ENCODE measurements at regions not wholly inside any gene's neighbourhood (a gene's known extent, or its start where the extent isn't known, plus 50 kb on each side); places are given as distances from the start of the nearest gene placed in this dataset.

GRCh38 chr12:124188084-124188483 lies 106.8 kb upstream of the RFLNA start:
- TF ChIP-seq CREB5 (CRISPR knock-in tag; IDR thresholded peaks at IDR 0.05; ENCODE audit: low read depth), result no peak
- TF ChIP-seq PATZ1 (CRISPR knock-in tag; IDR thresholded peaks at IDR 0.05; ENCODE audit: borderline replicate concordance), result no peak
- no peak for TF ChIP-seq ARNTL (CRISPR knock-in tag; IDR thresholded peaks at IDR 0.05; ENCODE audit: borderline replicate concordance, low read depth)
- TF ChIP-seq BACH2 (CRISPR knock-in tag; IDR thresholded peaks at IDR 0.05; ENCODE audit: borderline replicate concordance), result no peak
- no peak for TF ChIP-seq RARB (CRISPR knock-in tag; IDR thresholded peaks at IDR 0.05)
- TF ChIP-seq ZFP3 (CRISPR knock-in tag; IDR thresholded peaks at IDR 0.05), result no peak
- no peak for TF ChIP-seq ZNF565 (CRISPR knock-in tag; conservative IDR thresholded peaks at IDR 0.05; ENCODE audit: low read depth)
- TF ChIP-seq, protein P1, sequence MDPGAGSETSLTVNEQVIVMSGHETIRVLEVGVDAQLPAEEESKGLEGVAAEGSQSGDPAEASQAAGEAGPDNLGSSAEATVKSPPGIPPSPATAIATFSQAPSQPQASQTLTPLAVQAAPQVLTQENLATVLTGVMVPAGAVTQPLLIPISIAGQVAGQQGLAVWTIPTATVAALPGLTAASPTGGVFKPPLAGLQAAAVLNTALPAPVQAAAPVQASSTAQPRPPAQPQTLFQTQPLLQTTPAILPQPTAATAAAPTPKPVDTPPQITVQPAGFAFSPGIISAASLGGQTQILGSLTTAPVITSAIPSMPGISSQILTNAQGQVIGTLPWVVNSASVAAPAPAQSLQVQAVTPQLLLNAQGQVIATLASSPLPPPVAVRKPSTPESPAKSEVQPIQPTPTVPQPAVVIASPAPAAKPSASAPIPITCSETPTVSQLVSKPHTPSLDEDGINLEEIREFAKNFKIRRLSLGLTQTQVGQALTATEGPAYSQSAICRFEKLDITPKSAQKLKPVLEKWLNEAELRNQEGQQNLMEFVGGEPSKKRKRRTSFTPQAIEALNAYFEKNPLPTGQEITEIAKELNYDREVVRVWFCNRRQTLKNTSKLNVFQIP (CRISPR knock-in tag; IDR thresholded peaks at IDR 0.05; ENCODE audit: borderline replicate concordance, low read depth), result no peak
- TF ChIP-seq OSR1 (CRISPR knock-in tag; IDR thresholded peaks at IDR 0.05), result no peak
- no peak for TF ChIP-seq TOX (CRISPR knock-in tag; IDR thresholded peaks at IDR 0.05; ENCODE audit: borderline replicate concordance)
- TF ChIP-seq ZNF70 (CRISPR knock-in tag; IDR thresholded peaks at IDR 0.05), result no peak
- TF ChIP-seq GLIS3 (CRISPR knock-in tag; IDR thresholded peaks at IDR 0.05), result no peak

Measured in SK-N-SH treated with all-trans-retinoic acid at 6 μM for 48 hours (cell line).